B cell (primary cell): ENCODE measurements at regions not wholly inside any gene's neighbourhood (a gene's known extent, or its start where the extent isn't known, plus 50 kb on each side); places are given as distances from the start of the nearest gene placed in this dataset.

ENCODE experiments used
- ATAC-seq: fragments of 200-7000 bp; cut with Tn5 transposase; one replicate; pipeline ENCODE4 v1.10.0; 2021; ENCODE audit warnings: low read depth, mild to moderate bottlenecking, moderate number of reproducible peaks, moderate library complexity
- CTCF ChIA-PET: fragments of 350-600 bp; sonication (Branson Sonifier 250); formaldehyde crosslinking; loops from one replicate; lab custom pipeline; 2021; ENCODE audit warnings: antibody characterized with exemption, inconsistent platforms; lab: Charles Lee
- POLR2A ChIA-PET: fragments of 350-600 bp; sonication (Branson Sonifier 250); formaldehyde crosslinking; loops from one replicate; lab custom pipeline; 2021; ENCODE audit warnings: antibody characterized with exemption; lab: Charles Lee
- DNase-seq: peaks from one replicate; pipeline ENCODE4 v3.0.0; 2013
- H2AFZ ChIP-seq: 2 replicates; pipeline ENCODE4 v1.6.1; 2012; ENCODE audit warnings: mild to moderate bottlenecking, low read depth, low read length; ENCODE audit not compliant: insufficient read depth, poor library complexity, severe bottlenecking
- H3K27ac ChIP-seq, 2 donors: 1 replicate in 1 of 2; 2 replicates in 1 of 2; pipeline ENCODE4 v1.5.1; 2012 to 2013; ENCODE audit warnings: low read length in 2 of 2, mild to moderate bottlenecking in 2 of 2, moderate library complexity in 1 of 2
- H3K27me3 ChIP-seq, 4 experiments: fragments of 200-600 bp in 1 of 4; sonication (generic) in 1 of 4; replicated peaks in 1 of 4; 1 replicate in 2 of 4; 2 replicates in 2 of 4; pipeline versions ENCODE4 v1.6.1 to v1.7.0; 2013 to 2016; ENCODE audit warnings: low read length in 3 of 4, mild to moderate bottlenecking in 2 of 4, mixed read lengths in 1 of 4, moderate library complexity in 1 of 4; ENCODE audit not compliant: insufficient read depth in 4 of 4, control insufficient read depth in 3 of 4; ENCODE audit errors: control extremely low read depth in 1 of 4
- H3K36me3 ChIP-seq, 2 experiments: replicated peaks in 1 of 2; 1 replicate in 1 of 2; 2 replicates in 1 of 2; pipeline versions ENCODE4 v1.6.1 to v1.7.1; 2013; ENCODE audit warnings: low read length in 1 of 2; ENCODE audit not compliant: insufficient read depth in 2 of 2, control insufficient read depth in 1 of 2; ENCODE audit errors: control extremely low read depth in 1 of 2, extremely low read depth in 1 of 2
- H3K4me1 ChIP-seq, 2 donors: fragments of 200-600 bp in 1 of 2; sonication (generic) in 1 of 2; 1 replicate in 1 of 2; 2 replicates in 1 of 2; pipeline versions ENCODE4 v1.5.1 to v1.6.1; 2013 to 2017; ENCODE audit warnings: low read length in 2 of 2; ENCODE audit not compliant: control insufficient read depth in 2 of 2, insufficient read depth in 2 of 2
- H3K4me2 ChIP-seq: replicated peaks from 2 replicates; pipeline ENCODE3; 2012; ENCODE audit warnings: mild to moderate bottlenecking, low read depth, low read length; ENCODE audit not compliant: poor library complexity, severe bottlenecking
- H3K4me3 ChIP-seq, 5 experiments: fragments of 200-600 bp in 1 of 5; sonication (generic) in 1 of 5; 1 replicate in 3 of 5; 2 replicates in 2 of 5; pipeline versions ENCODE4 v1.5.1 to v1.7.0; 2011 to 2016; ENCODE audit warnings: low read length in 4 of 5, mild to moderate bottlenecking in 4 of 5, low read depth in 2 of 5, control low read depth in 1 of 5, moderate library complexity in 1 of 5; ENCODE audit not compliant: insufficient read depth in 1 of 5; ENCODE audit errors: control extremely low read depth in 1 of 5, extremely low read depth in 1 of 5
- H3K79me2 ChIP-seq: fragments of 200-600 bp; sonication (generic); one replicate; pipeline ENCODE4 v1.6.0; 2016; ENCODE audit warnings: low read length; ENCODE audit not compliant: control insufficient read depth, insufficient read depth
- H3K9ac ChIP-seq: fragments of 200-600 bp; sonication (generic); 2 replicates; pipeline ENCODE4 v1.6.1; 2017; ENCODE audit warnings: mild to moderate bottlenecking, low read length, moderate library complexity
- H3K9me3 ChIP-seq, 3 donors: one replicate each; pipeline versions ENCODE4 v1.6.1 to v1.7.1; 2013; ENCODE audit warnings: low read length in 2 of 3; ENCODE audit not compliant: control insufficient read depth in 2 of 3, insufficient read depth in 1 of 3; ENCODE audit errors: control extremely low read depth in 1 of 3
- H4K20me1 ChIP-seq: 2 replicates; pipeline ENCODE4 v1.6.0; 2012; ENCODE audit warnings: mild to moderate bottlenecking, low read length; ENCODE audit not compliant: insufficient read depth, control insufficient read depth, poor library complexity, severe bottlenecking
- H3K27ac Mint-ChIP-seq: one replicate; pipeline ENCODE4 v1.8.0; 2021; ENCODE audit warnings: mixed read lengths
- H3K27me3 Mint-ChIP-seq: one replicate; pipeline ENCODE4 v1.8.0; 2021; ENCODE audit warnings: mixed read lengths
- H3K4me1 Mint-ChIP-seq: one replicate; pipeline ENCODE4 v1.8.0; 2021; ENCODE audit warnings: mixed read lengths
- H3K4me3 Mint-ChIP-seq: one replicate; pipeline ENCODE4 v1.8.0; 2021; ENCODE audit warnings: mixed read lengths
- H3K9me3 Mint-ChIP-seq: one replicate; pipeline ENCODE4 v1.8.0; 2022; ENCODE audit warnings: mixed read lengths; ENCODE audit not compliant: insufficient read depth
- CTCF ChIP-seq: fragments of 200-600 bp; IDR thresholded peaks from one replicate; pipeline ENCODE4 v1.8.0; 2022; ENCODE audit warnings: antibody characterized with exemption, mild to moderate bottlenecking
- EZH2 ChIP-seq: IDR thresholded peaks from 2 replicates; pipeline ENCODE4 v1.6.1; 2012; ENCODE audit warnings: borderline replicate concordance, low read depth, mild to moderate bottlenecking, moderate library complexity, low read length; ENCODE audit not compliant: insufficient read depth, poor library complexity, severe bottlenecking
- WGBS: methylation state at CpG from one replicate; pipeline ENCODE4 v1.1.5; 2013; ENCODE audit warnings: missing lambda C conversion rate; ENCODE audit not compliant: insufficient coverage; 5-methylcytosine and 5-hydroxymethylcytosine counted together
- intact Hi-C: fragments of 100-400 bp; cut with micrococcal nuclease; formaldehyde crosslinking; loops from one replicate; pipeline ENCODE4 v1.10.0; 2022

GRCh38 chr3:55124371-55124770 lies 196.5 kb upstream of the LRTM1 start:
- Histone ChIP-seq H3K9ac (no peak overlapping the region), H3K27me3 (no peaks in the 10 kb centered on the region), H3K79me2 (no peaks in the 10 kb centered on the region), H4K20me1 (no peaks in the 10 kb centered on the region), H3K27ac (no peak overlapping the region), H3K36me3 (no peaks in the 10 kb centered on the region), H2AFZ (no peak overlapping the region), H3K4me1 (no peaks in the 10 kb centered on the region), H3K9me3 (peaks cover 0 to 4% (median 0%) of the 10 kb centered on the region in 3 donors), H3K4me3 (no peak overlapping the region), H3K4me2 (no peak overlapping the region)
- H3K27me3 Mint-ChIP-seq = no peaks in the 10 kb centered on the region
- no peak overlapping the region for H3K4me3 Mint-ChIP-seq
- H3K9me3 Mint-ChIP-seq = no peaks in the 10 kb centered on the region
- no peak for TF ChIP-seq CTCF
- no peak for TF ChIP-seq EZH2
- DNase-seq = no peak
- intact Hi-C loops = no loop called here
- H3K27ac Mint-ChIP-seq = no peak overlapping the region
- ChIA-PET CTCF (no interaction called here), POLR2A (no interaction called here)
- H3K4me1 Mint-ChIP-seq = no peaks in the 10 kb centered on the region
- no peak for ATAC-seq
- WGBS = no CpG with 5 or more reads among the region's 4 CpGs
